GM12873 (cell line): ENCODE measurements at regions not wholly inside any gene's neighbourhood (a gene's known extent, or its start where the extent isn't known, plus 50 kb on each side); places are given as distances from the start of the nearest gene placed in this dataset.

ENCODE experiments used
- CTCF ChIP-seq: IDR thresholded peaks from 2 replicates; pipeline ENCODE4 v1.5.1; 2012; ENCODE audit warnings: low read depth, mild to moderate bottlenecking, moderate library complexity, low read length, control low read depth; ENCODE audit not compliant: insufficient read depth; ENCODE audit errors: missing control alignments

- TF ChIP-seq CTCF = no peak
These were observed 286.8 kb downstream of the PTPRU start for GRCh38 chr1:29523136-29523535.

- no peak for TF ChIP-seq CTCF
These were observed 285.7 kb downstream of the PTPRU start for GRCh38 chr1:29521811-29522580.

- no peak for TF ChIP-seq CTCF
These were observed 285.1 kb downstream of the PTPRU start for GRCh38 chr1:29521438-29521715.

GRCh38 chr1:29520571-29521437 lies 284.5 kb downstream of the PTPRU start:
- no peak for TF ChIP-seq CTCF

- TF ChIP-seq CTCF = no peak
These were observed 283.4 kb downstream of the PTPRU start for GRCh38 chr1:29519788-29520110.

GRCh38 chr1:29519108-29519787 lies 282.9 kb downstream of the PTPRU start:
- no peak for TF ChIP-seq CTCF

- no peak for TF ChIP-seq CTCF
These were observed 282.0 kb downstream of the PTPRU start for GRCh38 chr1:29518183-29518835.
